Epidermal melanocyte (primary cell): ENCODE measurements at regions not wholly inside any gene's neighbourhood (a gene's known extent, or its start where the extent isn't known, plus 50 kb on each side); places are given as distances from the start of the nearest gene placed in this dataset.
"Not testable (repeated sequence)": the region's sequence is repeated elsewhere in the genome, so short reads cannot be mapped to it uniquely, and the experiment has no call there.

Experiments
- DNase-seq: peaks from one replicate; pipeline ENCODE4 v3.0.0; 2011; ENCODE audit warnings: low spot score; ENCODE audit not compliant: insufficient read length

GRCh38 chr11:29628609-29629008 is 388.2 kb downstream of the KCNA4 start:
- no peak for DNase-seq

- no peak for DNase-seq
These were observed 389.3 kb downstream of the KCNA4 start for GRCh38 chr11:29627541-29627940.

DNA sequence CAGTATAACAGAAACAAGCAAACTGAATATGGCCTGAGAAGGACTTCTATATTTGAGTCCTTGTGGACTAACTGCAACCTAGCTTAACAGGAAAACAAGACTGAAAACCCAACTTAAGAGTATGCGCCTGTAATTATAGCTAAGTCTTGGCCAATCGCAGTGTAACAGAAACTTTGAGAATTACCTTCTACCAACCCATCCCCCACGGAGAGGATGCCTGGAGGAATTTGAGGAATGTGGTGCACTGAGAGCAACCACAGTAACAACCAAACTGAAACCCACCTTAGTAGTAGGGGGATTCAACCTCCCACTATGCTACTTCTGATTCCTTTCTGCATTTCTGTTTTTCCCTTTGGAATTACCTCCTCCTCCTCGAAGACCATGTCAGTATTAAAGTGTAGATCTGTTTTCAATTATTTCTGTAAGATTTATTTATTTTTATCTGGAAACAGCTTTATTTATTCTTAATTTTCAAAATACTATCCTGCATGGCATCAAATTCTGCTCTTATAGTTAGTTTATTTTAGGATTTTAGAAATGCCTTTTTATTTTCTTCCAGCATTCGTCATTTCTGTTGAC is 393.6 kb downstream of the KCNA4 start:
- no peak for DNase-seq

DNA sequence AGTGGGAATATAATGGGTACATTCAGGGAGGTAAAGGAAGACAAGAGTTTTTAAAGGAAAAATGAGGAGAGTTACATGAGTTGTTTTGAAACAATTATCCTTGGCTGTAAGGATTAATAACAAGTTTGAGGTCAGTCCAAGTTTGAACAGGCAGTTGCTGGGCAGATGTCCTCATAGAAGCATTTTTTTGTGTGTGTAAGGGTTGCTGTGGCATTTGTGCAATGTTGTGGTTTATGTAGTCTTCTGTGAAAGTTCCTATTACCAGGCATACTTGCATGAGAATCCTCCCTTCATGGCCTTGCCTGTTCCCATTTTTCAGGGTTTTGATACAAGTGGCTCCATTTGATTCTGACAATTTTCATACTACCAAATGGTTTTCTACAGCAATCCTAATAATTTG is 400.2 kb downstream of the KCNA4 start:
- no peak for DNase-seq

DNA sequence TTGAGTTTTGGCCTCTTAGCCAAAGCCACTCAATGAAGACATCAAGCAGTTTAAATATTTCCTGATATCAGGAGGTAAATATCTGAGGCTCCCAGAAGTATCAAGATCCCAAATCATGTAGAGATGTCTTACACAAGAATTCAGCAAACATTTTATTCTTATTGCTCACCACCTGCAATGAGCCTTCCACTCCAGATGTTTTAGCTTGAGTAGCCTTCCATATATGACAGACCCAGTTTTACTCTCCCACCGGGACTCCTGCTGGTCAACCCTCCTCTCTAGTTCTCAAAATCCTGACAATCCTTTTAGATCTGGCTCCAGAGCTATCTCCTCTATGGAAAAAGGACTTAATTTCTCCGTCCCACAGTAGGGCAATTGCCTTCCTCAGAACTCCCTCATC is 404.4 kb downstream of the KCNA4 start:
- no peak for DNase-seq

- no peak for DNase-seq
These were observed 410.3 kb downstream of the KCNA4 start for GRCh38 chr11:29606330-29607031.

GRCh38 chr11:29600151-29600575 is 416.7 kb downstream of the KCNA4 start:
- DNase-seq: not testable (repeated sequence)

DNA sequence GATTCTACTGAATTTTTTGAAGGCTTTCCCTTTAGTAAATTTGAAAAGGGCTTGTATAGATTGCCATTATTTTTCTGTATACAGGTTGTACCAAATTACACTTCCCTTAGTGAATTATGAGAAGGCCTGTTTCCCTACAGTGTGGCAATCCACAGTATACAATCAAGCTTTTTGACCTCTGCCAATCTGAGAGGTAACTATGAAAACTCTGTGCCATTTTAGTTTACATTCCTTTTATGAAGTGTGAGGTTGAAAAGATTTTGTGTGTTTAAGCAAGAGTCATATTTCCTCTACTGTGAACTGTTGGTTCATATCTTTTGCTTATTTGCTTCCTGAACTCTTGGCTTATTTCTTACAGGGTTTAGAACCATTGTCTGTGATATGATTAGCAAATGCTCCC is 432.5 kb downstream of the KCNA4 start:
- no peak for DNase-seq

GRCh38 chr11:29578806-29579205 is 438.0 kb downstream of the KCNA4 start:
- DNase-seq: no peak

GRCh38 chr11:29564486-29564885 is 452.3 kb downstream of the KCNA4 start:
- DNase-seq: no peak

DNA sequence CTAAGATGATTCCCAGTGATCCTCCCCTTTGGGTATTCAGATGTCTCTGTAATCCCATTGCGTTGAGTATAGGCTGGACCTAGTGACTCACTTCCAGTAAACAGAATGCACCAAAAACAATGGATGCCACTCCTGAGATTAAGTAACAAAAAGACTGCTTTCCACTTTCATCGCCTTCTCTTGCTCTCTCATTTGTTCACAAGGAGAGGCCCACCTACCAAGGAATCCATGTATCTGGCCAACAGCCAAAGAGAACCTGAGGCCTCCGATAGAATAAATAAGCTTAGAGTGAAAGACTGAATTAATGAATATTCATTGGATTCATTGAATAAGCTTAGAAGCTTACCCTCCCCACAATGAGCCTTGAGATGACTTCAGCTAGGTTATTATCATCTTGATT is 454.6 kb downstream of the KCNA4 start:
- DNase-seq: no peak

DNA sequence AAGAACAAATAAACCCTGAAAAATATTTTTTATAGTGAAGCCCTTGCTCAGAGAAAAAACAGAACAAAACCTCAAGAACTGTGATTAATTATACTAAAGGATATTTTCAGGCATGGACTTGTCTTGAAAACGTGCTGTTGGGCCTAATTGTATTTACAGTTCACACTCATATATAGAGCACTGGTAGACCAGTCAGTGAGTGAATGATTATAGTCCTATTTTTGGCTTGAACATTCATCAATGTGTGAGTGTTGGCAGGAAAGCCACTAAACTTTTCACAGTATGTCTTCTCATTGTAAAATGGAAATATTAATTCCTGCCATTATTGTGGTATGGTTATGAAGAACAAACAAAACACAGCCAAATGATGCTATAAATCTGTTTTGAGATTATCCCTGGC is 462.8 kb downstream of the KCNA4 start:
- DNase-seq: no peak

DNA sequence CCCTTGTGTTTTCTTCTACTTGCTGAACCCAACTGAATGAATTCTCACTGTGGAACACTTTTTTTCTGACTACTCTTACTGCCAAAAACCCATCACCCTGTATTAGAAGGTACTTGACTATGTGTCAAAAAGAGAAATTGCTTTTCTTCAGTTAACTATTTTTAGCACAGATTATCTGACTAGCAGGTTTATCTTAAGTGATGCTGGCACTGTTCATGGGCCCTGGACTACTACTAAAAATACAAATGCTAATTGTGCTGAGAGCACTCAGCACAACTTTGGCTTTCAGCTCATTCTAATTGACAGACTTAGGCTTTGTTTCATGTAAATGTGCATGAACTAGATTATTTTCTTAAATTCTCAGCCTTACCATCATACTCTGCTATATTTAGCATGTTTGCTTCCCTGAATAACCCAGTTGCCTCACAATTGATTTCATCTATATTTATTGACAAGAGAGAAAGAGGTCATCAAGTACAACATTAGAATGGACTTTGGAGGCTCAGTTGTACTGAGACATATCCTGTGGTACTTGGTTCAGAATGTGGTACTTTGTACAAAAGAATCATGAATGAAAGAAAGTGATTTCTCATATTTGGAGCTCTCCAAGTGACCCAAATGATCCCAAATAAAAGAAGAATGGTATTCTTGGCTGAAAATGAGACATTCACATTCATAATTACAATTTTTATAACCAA is 478.3 kb downstream of the KCNA4 start:
- no peak for DNase-seq

DNA sequence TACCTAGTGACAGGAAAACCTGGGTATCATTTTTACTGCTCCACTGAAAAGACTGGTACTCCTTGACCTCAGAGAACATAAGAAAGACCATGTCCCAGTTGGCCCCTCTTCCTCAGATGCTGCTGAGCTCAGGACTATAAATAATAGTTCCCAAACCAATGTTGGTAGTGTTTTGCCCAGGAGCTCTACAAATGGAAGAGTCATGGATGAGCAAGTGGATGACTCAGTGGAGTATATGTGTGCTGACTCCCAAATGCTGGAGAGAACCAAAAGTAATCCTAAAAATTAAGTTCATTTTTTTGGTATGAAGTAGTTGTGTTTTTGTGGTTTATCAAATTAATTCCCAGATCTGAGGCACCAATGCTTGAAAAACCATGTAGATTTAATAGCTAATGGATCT is 482.0 kb downstream of the KCNA4 start:
- DNase-seq: no peak

- DNase-seq: no peak
These were observed 485.9 kb downstream of the KCNA4 start for GRCh38 chr11:29530961-29531360.

DNA sequence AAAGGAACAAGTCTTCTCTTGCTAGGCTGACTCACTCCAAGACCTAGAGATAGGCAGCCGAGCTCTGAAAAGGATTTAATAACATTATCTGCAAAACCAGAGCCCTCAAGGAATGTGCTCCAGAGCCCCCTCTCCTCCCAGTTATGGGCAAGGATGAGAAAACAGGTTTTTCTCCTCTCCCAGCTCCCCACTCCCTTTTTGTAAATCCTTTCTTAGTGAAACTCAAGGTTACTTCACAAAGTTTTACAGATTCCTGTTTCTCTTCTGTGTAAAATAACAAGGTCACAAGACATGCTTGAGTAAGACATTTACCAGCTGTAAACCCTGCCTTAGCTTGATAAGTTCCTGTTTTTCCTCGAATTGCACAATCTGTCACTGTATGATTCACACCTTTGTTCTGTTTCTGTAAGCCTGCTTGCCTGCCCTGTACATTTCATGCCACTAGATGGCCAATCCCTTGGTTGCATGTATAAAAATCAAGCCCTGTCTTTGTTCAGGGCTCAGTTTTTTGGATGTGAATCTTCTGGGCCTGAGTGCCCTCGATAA is 489.4 kb downstream of the KCNA4 start:
- DNase-seq: no peak

DNA sequence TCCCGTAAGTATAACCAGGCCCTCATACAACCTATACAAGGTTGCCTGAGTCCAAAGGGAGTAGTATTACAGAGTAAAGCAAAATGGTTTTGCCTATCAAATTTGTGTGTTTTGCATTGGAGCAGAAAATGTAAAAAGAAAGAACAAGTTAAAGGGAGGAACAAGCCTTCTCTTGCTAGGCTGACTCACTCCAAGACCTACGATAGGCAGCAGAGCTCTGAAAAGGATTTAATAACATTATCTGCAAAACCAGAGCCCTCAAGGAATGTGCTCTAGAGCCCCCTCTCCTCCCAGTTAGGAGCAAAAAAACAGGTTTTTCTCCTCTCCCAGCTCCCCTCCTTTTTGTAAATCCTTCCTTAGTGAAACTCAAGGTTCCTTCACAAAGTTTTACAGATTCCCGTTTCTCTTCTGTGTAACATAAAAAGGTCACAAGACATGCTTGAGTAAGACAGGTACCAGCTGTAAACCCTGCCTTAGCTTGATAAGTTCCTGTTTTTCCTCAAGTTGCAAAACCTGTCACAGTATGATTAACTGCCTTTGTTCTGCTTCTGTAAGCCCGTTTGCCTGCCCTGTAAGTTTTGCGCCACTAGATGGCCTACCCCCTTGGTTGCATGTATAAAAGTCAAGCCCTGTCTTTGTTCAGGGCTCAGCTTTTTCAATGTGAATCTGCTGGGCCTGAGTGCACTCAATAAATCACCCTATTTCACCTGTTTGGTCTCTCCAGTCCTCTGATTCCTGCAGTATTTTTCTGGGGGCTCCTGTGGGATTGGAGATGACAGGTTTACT is 498.2 kb downstream of the KCNA4 start:
- no peak for DNase-seq

DNA sequence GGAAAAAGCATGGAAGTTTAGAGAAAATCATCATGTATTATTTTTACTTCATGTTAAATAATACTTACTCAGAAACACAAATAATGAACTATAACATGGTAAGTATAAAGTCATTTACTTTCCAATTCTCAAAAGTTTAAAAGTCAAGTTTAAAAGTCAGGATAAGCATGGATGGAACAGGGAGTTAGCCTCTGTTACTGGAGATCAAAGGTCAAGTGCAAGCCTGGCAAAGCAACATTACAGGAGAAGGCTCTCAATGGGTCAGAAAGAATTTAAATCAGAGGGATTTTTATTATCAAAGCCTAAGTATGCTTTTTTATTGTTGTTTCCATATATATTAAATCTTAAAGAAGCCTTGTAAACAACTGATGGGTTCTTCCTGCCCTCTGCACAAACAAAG is 505.4 kb downstream of the KCNA4 start:
- DNase-seq: no peak

DNA sequence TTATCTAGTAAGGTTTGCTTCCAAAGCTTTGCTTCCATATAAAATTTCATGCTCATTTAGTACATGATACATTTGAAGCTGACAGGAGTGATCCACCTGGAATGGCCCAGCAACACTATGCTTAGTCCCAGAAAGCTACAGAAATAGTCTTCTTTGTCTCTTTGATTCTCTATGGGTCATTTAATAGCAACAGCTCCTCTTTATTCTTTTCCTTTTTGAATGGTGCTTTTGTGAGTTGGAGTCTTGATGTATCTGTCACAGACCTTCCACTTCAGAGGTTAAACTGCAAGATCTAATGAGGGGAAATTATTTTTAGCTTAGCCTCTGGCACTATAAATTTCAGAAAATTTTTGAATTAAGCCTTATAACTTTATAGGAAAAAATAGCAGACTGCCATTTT is 509.5 kb downstream of the KCNA4 start:
- no peak for DNase-seq

DNA sequence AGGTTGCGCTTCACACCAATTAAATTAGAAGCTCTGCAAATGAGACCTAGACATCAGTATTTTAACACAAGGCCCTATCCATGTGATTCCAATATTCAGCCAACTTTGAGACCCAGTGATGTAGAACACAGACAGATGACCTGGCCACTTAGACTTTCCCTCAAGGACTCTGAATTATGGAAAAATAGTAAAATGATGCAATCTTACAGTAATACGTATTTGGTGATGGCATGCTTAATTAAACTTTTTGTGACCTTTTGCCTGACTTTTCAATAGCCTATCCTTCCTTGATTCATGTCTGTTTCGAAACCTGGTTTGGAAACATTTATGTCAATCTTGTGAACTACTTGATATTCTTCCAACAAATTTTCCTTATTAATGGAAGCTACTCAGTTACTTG is 521.2 kb downstream of the KCNA4 start:
- DNase-seq: no peak

GRCh38 chr11:29490938-29491337 is 525.9 kb downstream of the KCNA4 start:
- no peak for DNase-seq

DNA sequence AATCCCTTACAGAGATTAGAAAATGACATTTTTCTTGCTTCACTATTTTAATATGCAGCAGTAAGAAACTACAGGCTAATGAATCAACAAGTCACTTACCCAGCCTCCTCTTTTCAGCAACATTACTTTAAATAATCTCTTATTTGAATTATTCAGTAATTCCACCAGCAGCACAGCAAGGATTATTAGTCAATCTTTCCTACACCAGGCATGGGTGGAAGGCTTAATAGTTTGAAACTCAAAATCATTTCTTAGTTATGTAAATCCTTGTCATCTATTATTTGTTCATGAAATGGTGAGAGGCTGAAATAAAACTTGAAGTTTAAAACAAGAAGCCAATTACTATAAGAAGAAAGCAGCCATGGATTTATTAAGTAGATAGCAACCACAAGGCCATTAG is 530.5 kb downstream of the KCNA4 start:
- DNase-seq: no peak
